Right lobe of liver (tissue), 6 donors: ENCODE measurements at regions not wholly inside any gene's neighbourhood (a gene's known extent, or its start where the extent isn't known, plus 50 kb on each side); places are given as distances from the start of the nearest gene placed in this dataset.

ENCODE experiments used
- ATAC-seq, 4 donors: fragments of 200-7000 bp; cut with Tn5 transposase; one replicate each; pipeline ENCODE4 v1.9.1; 2020; ENCODE audit warnings: mild to moderate bottlenecking in 4 of 4, moderate library complexity in 4 of 4
- DNase-seq, 3 donors: peaks; one replicate each; pipeline ENCODE4 v3.0.0-alpha.2; 2020
- H3K27ac ChIP-seq, 3 donors: fragments of 200-600 bp; one replicate each; pipeline ENCODE4 v1.8.0; 2022
- H3K27me3 ChIP-seq, 2 donors: fragments of 200-600 bp; one replicate each; pipeline ENCODE4 v1.8.0; 2022
- H3K36me3 ChIP-seq, 4 donors: fragments of 200-600 bp; sonication (generic) in 1 of 4; one replicate each; pipeline versions ENCODE4 v1.5.1 to v1.8.0; 2017 to 2022; ENCODE audit warnings: control low read depth in 1 of 4
- H3K4me1 ChIP-seq, 4 donors: fragments of 200-600 bp; sonication (generic) in 1 of 4; one replicate each; pipeline versions ENCODE4 v1.5.1 to v1.8.0; 2017 to 2022; ENCODE audit warnings: control low read depth in 1 of 4
- H3K4me3 ChIP-seq, 3 donors: fragments of 200-600 bp; one replicate each; pipeline ENCODE4 v1.8.0; 2022
- H3K9me3 ChIP-seq, 4 donors: fragments of 200-600 bp; sonication (generic) in 1 of 4; one replicate each; pipeline versions ENCODE4 v1.5.1 to v1.8.0; 2017 to 2022; ENCODE audit warnings: control low read depth in 1 of 4
- POLR2A ChIP-seq: fragments of 450-650 bp; IDR thresholded peaks from one replicate; pipeline ENCODE4 v1.6.1; 2017; ENCODE audit warnings: antibody characterized with exemption, mild to moderate bottlenecking
- WGBS: methylation state at CpG from one replicate; pipeline ENCODE4 v1.1.6; 2018; ENCODE audit warnings: low coverage, low lambda C conversion rate; ENCODE audit not compliant: insufficient coverage; ENCODE audit errors: missing lambda C conversion rate; 5-methylcytosine and 5-hydroxymethylcytosine counted together
- intact Hi-C, 2 donors: fragments of 100-400 bp; cut with DNase I; formaldehyde crosslinking; loops; one replicate each; pipeline versions ENCODE4 v1.11.2 to v1.14.1; 2022
- TF ChIP-seq, protein P1 (sequence below), 4 donors: fragments of 200-600 bp in 3 of 4; fragments of 450-650 bp in 1 of 4; IDR thresholded peaks; one replicate each; pipeline versions ENCODE4 v1.5.1 to v1.8.0; 2016 to 2022; ENCODE audit warnings: antibody characterized with exemption in 4 of 4, mild to moderate bottlenecking in 2 of 4
- donor health status: DM: no; HTN: yes; CAD: no.
- donor health status: DM: no; HTN: no; CAD: no.
- donor health status: DM: no; HTN: no; CAD: no.
- donor health status: DM: no; HTN: yes; CAD: no.
- donor health status: DM: no; HTN: yes; CAD: no.

- H3K9me3 ChIP-seq = no peaks in the 10 kb centered on the region
- intact Hi-C loops = no loop called here
These were observed 289.5 kb upstream of the TYRP1 start for GRCh38 chr9:12403721-12404120.

DNA sequence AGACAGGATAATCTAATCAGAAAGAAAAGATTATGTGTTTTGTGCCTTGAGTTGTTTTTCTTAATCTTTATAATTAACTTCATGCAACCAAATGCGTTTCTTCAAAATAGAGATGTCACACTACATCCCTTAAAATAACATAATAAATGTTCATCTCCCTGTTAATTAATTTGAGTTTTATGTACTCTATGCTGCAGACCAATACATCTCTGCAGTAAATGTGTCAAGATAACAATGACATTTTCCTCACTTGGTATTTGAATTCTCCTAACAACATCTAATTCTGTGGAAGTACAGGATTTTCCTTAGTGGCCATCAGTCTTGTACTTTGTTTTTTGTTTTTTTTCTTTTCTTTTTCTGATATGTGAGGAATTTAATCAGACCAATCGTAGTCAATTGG is 279.2 kb upstream of the TYRP1 start:
- 31% methylated on average over 2 of the region's 2 CpGs for WGBS
- Histone ChIP-seq H3K27me3 (no peaks in the 10 kb centered on the region), H3K27ac (no peak overlapping the region), H3K36me3 (no peaks in the 10 kb centered on the region), H3K9me3 (no peaks in the 10 kb centered on the region), H3K4me1 (no peaks in the 10 kb centered on the region), H3K4me3 (no peak overlapping the region)
- ATAC-seq = no peak
- DNase-seq = no peak
- intact Hi-C loops = no loop called here
- TF ChIP-seq POLR2A = no peak

More at GRCh38 chr9:12403721-12404120, 289.5 kb upstream of the TYRP1 start:
- DNase-seq (no peak), ATAC-seq (no peak)
- 13% methylated on average over 2 of the region's 2 CpGs for WGBS
- H3K36me3 ChIP-seq = no peaks in the 10 kb centered on the region
- no peak overlapping the region for H3K27ac ChIP-seq
- no peak for TF ChIP-seq POLR2A
- TF ChIP-seq, protein P1, sequence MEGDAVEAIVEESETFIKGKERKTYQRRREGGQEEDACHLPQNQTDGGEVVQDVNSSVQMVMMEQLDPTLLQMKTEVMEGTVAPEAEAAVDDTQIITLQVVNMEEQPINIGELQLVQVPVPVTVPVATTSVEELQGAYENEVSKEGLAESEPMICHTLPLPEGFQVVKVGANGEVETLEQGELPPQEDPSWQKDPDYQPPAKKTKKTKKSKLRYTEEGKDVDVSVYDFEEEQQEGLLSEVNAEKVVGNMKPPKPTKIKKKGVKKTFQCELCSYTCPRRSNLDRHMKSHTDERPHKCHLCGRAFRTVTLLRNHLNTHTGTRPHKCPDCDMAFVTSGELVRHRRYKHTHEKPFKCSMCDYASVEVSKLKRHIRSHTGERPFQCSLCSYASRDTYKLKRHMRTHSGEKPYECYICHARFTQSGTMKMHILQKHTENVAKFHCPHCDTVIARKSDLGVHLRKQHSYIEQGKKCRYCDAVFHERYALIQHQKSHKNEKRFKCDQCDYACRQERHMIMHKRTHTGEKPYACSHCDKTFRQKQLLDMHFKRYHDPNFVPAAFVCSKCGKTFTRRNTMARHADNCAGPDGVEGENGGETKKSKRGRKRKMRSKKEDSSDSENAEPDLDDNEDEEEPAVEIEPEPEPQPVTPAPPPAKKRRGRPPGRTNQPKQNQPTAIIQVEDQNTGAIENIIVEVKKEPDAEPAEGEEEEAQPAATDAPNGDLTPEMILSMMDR (IDR thresholded peaks at IDR 0.05) = no peak
- no peaks in the 10 kb centered on the region for H3K4me1 ChIP-seq
- H3K27me3 ChIP-seq = no peaks in the 10 kb centered on the region
- no peak overlapping the region for H3K4me3 ChIP-seq

DNA sequence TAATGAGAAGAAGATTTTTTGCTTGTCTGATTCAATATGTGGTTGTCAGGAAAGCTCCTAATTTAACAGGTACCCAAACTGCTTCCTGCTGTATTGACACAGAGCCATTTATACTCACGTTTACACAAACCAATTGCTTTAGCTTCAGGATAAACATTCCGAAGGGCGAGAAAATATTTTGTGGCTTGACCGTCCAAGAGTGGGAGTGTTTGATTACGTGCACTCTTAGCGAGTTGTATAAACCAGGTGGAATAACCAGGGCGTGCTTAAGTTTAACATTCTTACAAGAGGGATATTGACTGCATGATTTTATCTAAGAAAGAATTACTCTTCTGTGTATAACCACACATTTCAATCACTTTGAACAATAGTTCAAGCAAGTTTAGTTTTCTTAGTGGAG is 278.7 kb upstream of the TYRP1 start:
- Histone ChIP-seq H3K4me3 (no peak overlapping the region), H3K27me3 (no peaks in the 10 kb centered on the region), H3K9me3 (no peaks in the 10 kb centered on the region), H3K27ac (no peak overlapping the region), H3K36me3 (no peaks in the 10 kb centered on the region), H3K4me1 (no peaks in the 10 kb centered on the region)
- DNase-seq = no peak
- 27% methylated on average over 7 of the region's 7 CpGs for WGBS
- ATAC-seq = no peak
- TF ChIP-seq POLR2A = no peak
- TF ChIP-seq, protein P1 (IDR thresholded peaks at IDR 0.05) = no peak
- intact Hi-C loops = no loop called here

DNA sequence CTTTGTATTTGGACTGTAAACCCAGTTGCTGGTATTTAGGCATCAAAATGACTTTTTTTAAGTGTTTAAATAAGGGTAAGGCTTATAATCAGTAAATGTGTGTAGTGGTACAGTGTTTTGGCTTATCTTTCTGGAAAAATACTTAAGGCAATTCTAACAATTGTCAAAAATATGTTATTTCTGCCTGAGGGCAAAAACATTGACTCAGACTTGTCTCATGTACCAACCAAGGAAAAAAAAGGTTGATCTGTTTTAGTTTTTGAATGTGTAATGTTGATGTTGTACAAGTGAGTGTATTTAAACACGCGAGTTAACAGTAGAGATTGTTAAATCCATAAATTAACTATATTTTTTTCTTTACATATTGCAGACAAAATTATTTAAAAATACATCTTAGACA is 277.8 kb upstream of the TYRP1 start:
- H3K4me1 ChIP-seq = no peaks in the 10 kb centered on the region
- H3K9me3 ChIP-seq = no peaks in the 10 kb centered on the region
- no peak overlapping the region for H3K4me3 ChIP-seq
- intact Hi-C loops = no loop called here
- H3K27me3 ChIP-seq = no peaks in the 10 kb centered on the region
- TF ChIP-seq, protein P1 (IDR thresholded peaks at IDR 0.05) = no peak
- TF ChIP-seq POLR2A = no peak
- no peaks in the 10 kb centered on the region for H3K36me3 ChIP-seq
- ATAC-seq = no peak
- 77% methylated on average over 2 of the region's 2 CpGs for WGBS
- no peak for DNase-seq
- H3K27ac ChIP-seq = no peak overlapping the region

- ATAC-seq (no peak), DNase-seq (no peak)
- H3K36me3 ChIP-seq = no peaks in the 10 kb centered on the region
- H3K27ac ChIP-seq = no peak overlapping the region
- intact Hi-C loops = no loop called here
- WGBS = 47% methylated on average over 2 of the region's 2 CpGs
- H3K9me3 ChIP-seq = no peaks in the 10 kb centered on the region
- H3K4me3 ChIP-seq = no peak overlapping the region
- no peaks in the 10 kb centered on the region for H3K4me1 ChIP-seq
- H3K27me3 ChIP-seq = no peaks in the 10 kb centered on the region
- no peak for TF ChIP-seq POLR2A
- TF ChIP-seq, protein P1 (IDR thresholded peaks at IDR 0.05) = no peak
These were observed 276.5 kb upstream of the TYRP1 start for GRCh38 chr9:12416716-12417115.
